HCT116 (cell line): ENCODE measurements at regions not wholly inside any gene's neighbourhood (a gene's known extent, or its start where the extent isn't known, plus 50 kb on each side); places are given as distances from the start of the nearest gene placed in this dataset.

Source experiments
- ATAC-seq: fragments of 200-7000 bp; cut with Tn5 transposase; 2 replicates; pipeline ENCODE4 v1.9.1; 2020; ENCODE audit warnings: mild to moderate bottlenecking, moderate library complexity
- BruUV-seq: library from RNA; stranded (reverse); fragments of 400-500 nt; replicated peaks from 2 replicates; lab custom pipeline; 2021; lab: Mats Ljungman, UMichigan
- CTCF ChIA-PET: fragments of 300-600 bp; sonication (Branson Sonifier 250); formaldehyde crosslinking; loops from one replicate; lab custom pipeline; 2021; ENCODE audit warnings: antibody characterized with exemption; lab: Charles Lee
- POLR2A ChIA-PET: fragments of 300-600, 350-600 bp; sonication (Branson Sonifier 250); formaldehyde crosslinking; loops from one replicate; lab custom pipeline; 2021; ENCODE audit warnings: antibody characterized with exemption; lab: Charles Lee
- RAD21 ChIA-PET, 2 experiments: fragments of 300-600 bp; sonication (Branson Sonifier 250); formaldehyde crosslinking; loops; one replicate each; lab custom pipeline; 2023; ENCODE audit warnings: low total read pairs in 2 of 2; ENCODE audit not compliant: uncharacterized antibody in 2 of 2, unreplicated experiment in 2 of 2, low non-redundant PET in 1 of 2; lab: Charles Lee
- DNase-seq: peaks from one replicate; pipeline ENCODE4 v3.0.0-alpha.2; 2010; ENCODE audit warnings: low read depth, low spot score
- H2AFZ ChIP-seq: fragments of 200-600 bp; shearing (Covaris generic), sonication (generic); 2 replicates; pipeline ENCODE4 v1.6.1; 2017; ENCODE audit warnings: low read depth, mixed run types, mixed read lengths, antibody characterized with exemption, low read length; ENCODE audit not compliant: poor library complexity, severe bottlenecking
- H3K27ac ChIP-seq: 2 replicates; pipeline ENCODE4 v1.5.1; 2012; ENCODE audit warnings: low read depth, low read length
- H3K27me3 ChIP-seq: fragments of 200-600 bp; sonication (generic); 2 replicates; pipeline ENCODE4 v1.6.1; 2016; ENCODE audit warnings: mixed run types, low read length, mixed read lengths; ENCODE audit not compliant: insufficient read depth
- H3K36me3 ChIP-seq, 2 experiments: fragments of 200-500 bp in 1 of 2; fragments of 200-600 bp in 1 of 2; sonication (Bioruptor generic) in 1 of 2; sonication (generic) in 1 of 2; 2 replicates each; pipeline versions ENCODE4 v1.5.1 to v1.6.1; 2014 to 2016; ENCODE audit warnings: low read length in 2 of 2, inconsistent platforms in 1 of 2, mixed read lengths in 1 of 2, mixed run types in 1 of 2; ENCODE audit not compliant: insufficient read depth in 2 of 2, control insufficient read depth in 1 of 2
- H3K4me1 ChIP-seq, 2 experiments: fragments of 200-600 bp in 1 of 2; sonication (generic) in 1 of 2; 2 replicates each; pipeline versions ENCODE4 v1.5.1 to v1.6.1; 2012 to 2017; ENCODE audit warnings: low read length in 2 of 2, inconsistent platforms in 1 of 2, mild to moderate bottlenecking in 1 of 2, mixed read lengths in 1 of 2, mixed run types in 1 of 2, moderate library complexity in 1 of 2; ENCODE audit not compliant: insufficient read depth in 2 of 2, control insufficient read depth in 1 of 2
- H3K4me2 ChIP-seq: fragments of 200-600 bp; sonication (generic); 2 replicates; pipeline ENCODE4 v1.6.1; 2017; ENCODE audit warnings: mixed run types, low read length, mixed read lengths
- H3K4me3 ChIP-seq, 2 experiments: fragments of 200-600 bp in 1 of 2; sonication (generic) in 1 of 2; replicated peaks in 1 of 2; 2 replicates each; pipeline ENCODE4 v1.5.1; 2011 to 2016; ENCODE audit warnings: low read length in 2 of 2, control low read depth in 1 of 2, low read depth in 1 of 2, mild to moderate bottlenecking in 1 of 2, mixed read lengths in 1 of 2, mixed run types in 1 of 2
- H3K79me2 ChIP-seq: fragments of 200-600 bp; sonication (generic); 2 replicates; pipeline ENCODE4 v1.6.1; 2017; ENCODE audit warnings: mild to moderate bottlenecking, mixed run types, low read length, moderate library complexity, mixed read lengths; ENCODE audit not compliant: insufficient read depth
- H3K9ac ChIP-seq: fragments of 200-600 bp; sonication (generic); 2 replicates; pipeline ENCODE4 v1.6.1; 2016; ENCODE audit warnings: low read length, mixed read lengths
- H3K9me2 ChIP-seq: fragments of 200-600 bp; sonication (generic), shearing (Covaris generic); 2 replicates; pipeline ENCODE4 v1.6.1; 2017; ENCODE audit warnings: mixed run types, mild to moderate bottlenecking, moderate library complexity; ENCODE audit not compliant: insufficient read depth
- H3K9me3 ChIP-seq, 2 experiments: fragments of 200-500 bp in 1 of 2; fragments of 200-600 bp in 1 of 2; sonication (Bioruptor generic) in 1 of 2; sonication (generic) in 1 of 2; 2 replicates each; pipeline ENCODE4 v1.6.1; 2014 to 2017; ENCODE audit warnings: low read length in 2 of 2, mixed read lengths in 2 of 2, inconsistent platforms in 1 of 2, low read depth in 1 of 2, mild to moderate bottlenecking in 1 of 2, mixed run types in 1 of 2, moderate library complexity in 1 of 2; ENCODE audit not compliant: control insufficient read depth in 1 of 2, insufficient read depth in 1 of 2
- H4K20me1 ChIP-seq: fragments of 200-600 bp; sonication (generic), shearing (Covaris generic); 2 replicates; pipeline ENCODE4 v1.6.1; 2017; ENCODE audit warnings: mixed run types, mild to moderate bottlenecking, moderate library complexity; ENCODE audit not compliant: insufficient read depth
- EGR1 ChIP-seq: IDR thresholded peaks from 2 replicates; pipeline ENCODE4 v1.6.1; 2012; ENCODE audit warnings: low read depth
- EZH2 ChIP-seq: fragments of 200-600 bp; sonication (generic); IDR thresholded peaks from 2 replicates; pipeline ENCODE4 v1.6.1; 2017; ENCODE audit warnings: antibody characterized with exemption, mixed run types
- JUND ChIP-seq: IDR thresholded peaks from 2 replicates; pipeline ENCODE4 v1.6.1; 2012
- RAD21 ChIP-seq: IDR thresholded peaks from 2 replicates; pipeline ENCODE4 v1.6.1; 2012; ENCODE audit warnings: low read depth, mild to moderate bottlenecking
- SIN3A ChIP-seq: IDR thresholded peaks from 2 replicates; pipeline ENCODE4 v1.6.1; 2012; ENCODE audit warnings: low read depth
- SP1 ChIP-seq: IDR thresholded peaks from 2 replicates; pipeline ENCODE4 v1.6.1; 2012; ENCODE audit warnings: low read depth
- TCF7L2 ChIP-seq: IDR thresholded peaks from 2 replicates; pipeline ENCODE4 v1.7.0; 2011; ENCODE audit warnings: borderline replicate concordance, inconsistent platforms; ENCODE audit not compliant: insufficient read depth, insufficient read length; ENCODE audit errors: extremely low read depth
- ZFX ChIP-seq: fragments of 450-650 bp; IDR thresholded peaks from 2 replicates; pipeline ENCODE4 v1.6.1; 2017
- intact Hi-C: fragments of 100-400 bp; cut with micrococcal nuclease; formaldehyde crosslinking; loops from 2 replicates; pipeline ENCODE4 v1.10.0; 2022
- TF ChIP-seq, protein P1 (sequence below): IDR thresholded peaks from 2 replicates; pipeline ENCODE4 v1.6.1; 2012; ENCODE audit warnings: low read depth
- TF ChIP-seq, protein P2 (sequence below), 3 experiments: fragments of 200-600 bp in 1 of 3; sonication (generic) in 1 of 3; IDR thresholded peaks in 2 of 3; conservative IDR thresholded peaks in 1 of 3; 2 replicates each; pipeline ENCODE4 v1.5.1; 2012 to 2017; ENCODE audit warnings: low read depth in 2 of 3, low read length in 2 of 3, antibody characterized with exemption in 1 of 3, borderline replicate concordance in 1 of 3, control low read depth in 1 of 3, mild to moderate bottlenecking in 1 of 3, mixed read lengths in 1 of 3, mixed run types in 1 of 3, moderate library complexity in 1 of 3; ENCODE audit not compliant: insufficient read depth in 1 of 3
- TF ChIP-seq, protein P3 (sequence below): IDR thresholded peaks from 2 replicates; pipeline ENCODE4 v1.6.1; 2012
- TF ChIP-seq, protein P4 (sequence below): IDR thresholded peaks from 2 replicates; pipeline ENCODE4 v1.6.1; 2012

- Histone ChIP-seq H3K9me3 (no peaks in the 10 kb centered on the region), H3K79me2 (no peaks in the 10 kb centered on the region), H3K27me3 (peaks cover 54% of the 10 kb centered on the region), H3K4me1 (no peaks in the 10 kb centered on the region), H3K27ac (no peak overlapping the region), H3K36me3 (no peaks in the 10 kb centered on the region), H3K4me3 (no peak overlapping the region), H3K4me2 (no peak overlapping the region), H2AFZ (no peak overlapping the region), H4K20me1 (no peaks in the 10 kb centered on the region), H3K9ac (no peak overlapping the region), H3K9me2 (no peaks in the 10 kb centered on the region)
- ATAC-seq, result no peak
- ChIA-PET CTCF (interaction anchor here (0.9 kb wide), 1 partner anchor 531 kb away, joined by 3 read pairs; no protein-coding TSS in a partner anchor), POLR2A (no interaction called here)
- no peak for DNase-seq
- BruUV-seq, result no TSS peak
- intact Hi-C loops, result no loop called here
- TF ChIP-seq, protein P1, sequence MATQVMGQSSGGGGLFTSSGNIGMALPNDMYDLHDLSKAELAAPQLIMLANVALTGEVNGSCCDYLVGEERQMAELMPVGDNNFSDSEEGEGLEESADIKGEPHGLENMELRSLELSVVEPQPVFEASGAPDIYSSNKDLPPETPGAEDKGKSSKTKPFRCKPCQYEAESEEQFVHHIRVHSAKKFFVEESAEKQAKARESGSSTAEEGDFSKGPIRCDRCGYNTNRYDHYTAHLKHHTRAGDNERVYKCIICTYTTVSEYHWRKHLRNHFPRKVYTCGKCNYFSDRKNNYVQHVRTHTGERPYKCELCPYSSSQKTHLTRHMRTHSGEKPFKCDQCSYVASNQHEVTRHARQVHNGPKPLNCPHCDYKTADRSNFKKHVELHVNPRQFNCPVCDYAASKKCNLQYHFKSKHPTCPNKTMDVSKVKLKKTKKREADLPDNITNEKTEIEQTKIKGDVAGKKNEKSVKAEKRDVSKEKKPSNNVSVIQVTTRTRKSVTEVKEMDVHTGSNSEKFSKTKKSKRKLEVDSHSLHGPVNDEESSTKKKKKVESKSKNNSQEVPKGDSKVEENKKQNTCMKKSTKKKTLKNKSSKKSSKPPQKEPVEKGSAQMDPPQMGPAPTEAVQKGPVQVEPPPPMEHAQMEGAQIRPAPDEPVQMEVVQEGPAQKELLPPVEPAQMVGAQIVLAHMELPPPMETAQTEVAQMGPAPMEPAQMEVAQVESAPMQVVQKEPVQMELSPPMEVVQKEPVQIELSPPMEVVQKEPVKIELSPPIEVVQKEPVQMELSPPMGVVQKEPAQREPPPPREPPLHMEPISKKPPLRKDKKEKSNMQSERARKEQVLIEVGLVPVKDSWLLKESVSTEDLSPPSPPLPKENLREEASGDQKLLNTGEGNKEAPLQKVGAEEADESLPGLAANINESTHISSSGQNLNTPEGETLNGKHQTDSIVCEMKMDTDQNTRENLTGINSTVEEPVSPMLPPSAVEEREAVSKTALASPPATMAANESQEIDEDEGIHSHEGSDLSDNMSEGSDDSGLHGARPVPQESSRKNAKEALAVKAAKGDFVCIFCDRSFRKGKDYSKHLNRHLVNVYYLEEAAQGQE, result no peak
- no peak for TF ChIP-seq EGR1
- TF ChIP-seq, all 23 proteins: peak for 0
- RAD21 ChIA-PET, result no interaction called here
Measured at GRCh38 chr3:72289692-72290071, 504.7 kb upstream of the PROK2 start.

- H3K9ac ChIP-seq, result no peak overlapping the region
- ATAC-seq, result no peak
- peaks cover 49% of the 10 kb centered on the region for H3K27me3 ChIP-seq
Measured at GRCh38 chr3:72288955-72289691, 504.2 kb upstream of the PROK2 start.

More at GRCh38 chr3:72288955-72289691, 504.2 kb upstream of the PROK2 start:
- no peak for DNase-seq
- TF ChIP-seq, protein P2, sequence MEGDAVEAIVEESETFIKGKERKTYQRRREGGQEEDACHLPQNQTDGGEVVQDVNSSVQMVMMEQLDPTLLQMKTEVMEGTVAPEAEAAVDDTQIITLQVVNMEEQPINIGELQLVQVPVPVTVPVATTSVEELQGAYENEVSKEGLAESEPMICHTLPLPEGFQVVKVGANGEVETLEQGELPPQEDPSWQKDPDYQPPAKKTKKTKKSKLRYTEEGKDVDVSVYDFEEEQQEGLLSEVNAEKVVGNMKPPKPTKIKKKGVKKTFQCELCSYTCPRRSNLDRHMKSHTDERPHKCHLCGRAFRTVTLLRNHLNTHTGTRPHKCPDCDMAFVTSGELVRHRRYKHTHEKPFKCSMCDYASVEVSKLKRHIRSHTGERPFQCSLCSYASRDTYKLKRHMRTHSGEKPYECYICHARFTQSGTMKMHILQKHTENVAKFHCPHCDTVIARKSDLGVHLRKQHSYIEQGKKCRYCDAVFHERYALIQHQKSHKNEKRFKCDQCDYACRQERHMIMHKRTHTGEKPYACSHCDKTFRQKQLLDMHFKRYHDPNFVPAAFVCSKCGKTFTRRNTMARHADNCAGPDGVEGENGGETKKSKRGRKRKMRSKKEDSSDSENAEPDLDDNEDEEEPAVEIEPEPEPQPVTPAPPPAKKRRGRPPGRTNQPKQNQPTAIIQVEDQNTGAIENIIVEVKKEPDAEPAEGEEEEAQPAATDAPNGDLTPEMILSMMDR (IDR thresholded peaks at IDR 0.05 in 2 of 3, conservative IDR thresholded peaks at IDR 0.05 in 1 of 3; ENCODE audit: borderline replicate concordance in 1 of 3, insufficient read depth in 1 of 3, low read depth in 2 of 3, low read length in 2 of 3), result no peak
- TF ChIP-seq SP1 (no peak), EZH2 (no peak), RAD21 (no peak), SIN3A (no peak), JUND (no peak), ZFX (no peak), TCF7L2 (no peak)
- TF ChIP-seq, protein P3, sequence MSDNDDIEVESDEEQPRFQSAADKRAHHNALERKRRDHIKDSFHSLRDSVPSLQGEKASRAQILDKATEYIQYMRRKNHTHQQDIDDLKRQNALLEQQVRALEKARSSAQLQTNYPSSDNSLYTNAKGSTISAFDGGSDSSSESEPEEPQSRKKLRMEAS, result no peak
- TF ChIP-seq, protein P4, sequence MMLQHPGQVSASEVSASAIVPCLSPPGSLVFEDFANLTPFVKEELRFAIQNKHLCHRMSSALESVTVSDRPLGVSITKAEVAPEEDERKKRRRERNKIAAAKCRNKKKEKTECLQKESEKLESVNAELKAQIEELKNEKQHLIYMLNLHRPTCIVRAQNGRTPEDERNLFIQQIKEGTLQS, result no peak
- Histone ChIP-seq H2AFZ (no peak overlapping the region), H4K20me1 (no peaks in the 10 kb centered on the region), H3K36me3 (no peaks in the 10 kb centered on the region), H3K4me1 (no peaks in the 10 kb centered on the region), H3K79me2 (no peaks in the 10 kb centered on the region), H3K9me3 (no peaks in the 10 kb centered on the region), H3K9me2 (no peaks in the 10 kb centered on the region), H3K4me2 (no peak overlapping the region), H3K27ac (no peak overlapping the region), H3K4me3 (no peak overlapping the region)
- CTCF ChIA-PET, result interaction anchor here (0.9 kb wide), 1 partner anchor 531 kb away, joined by 3 read pairs; no protein-coding TSS in a partner anchor
- POLR2A ChIA-PET, result no interaction called here
- BruUV-seq, result no TSS peak
- intact Hi-C loops, result no loop called here
- RAD21 ChIA-PET, result no interaction called here
